HG03103 (cell line): ENCODE measurements at regions not wholly inside any gene's neighbourhood (a gene's known extent, or its start where the extent isn't known, plus 50 kb on each side); places are given as distances from the start of the nearest gene placed in this dataset.

ENCODE experiments used
- ATAC-seq: cut with Tn5 transposase; IDR thresholded peaks from one replicate; pipeline ENCODE4 v1.9.1; 2021; ENCODE audit warnings: low read depth; ENCODE audit not compliant: unreplicated experiment

DNA sequence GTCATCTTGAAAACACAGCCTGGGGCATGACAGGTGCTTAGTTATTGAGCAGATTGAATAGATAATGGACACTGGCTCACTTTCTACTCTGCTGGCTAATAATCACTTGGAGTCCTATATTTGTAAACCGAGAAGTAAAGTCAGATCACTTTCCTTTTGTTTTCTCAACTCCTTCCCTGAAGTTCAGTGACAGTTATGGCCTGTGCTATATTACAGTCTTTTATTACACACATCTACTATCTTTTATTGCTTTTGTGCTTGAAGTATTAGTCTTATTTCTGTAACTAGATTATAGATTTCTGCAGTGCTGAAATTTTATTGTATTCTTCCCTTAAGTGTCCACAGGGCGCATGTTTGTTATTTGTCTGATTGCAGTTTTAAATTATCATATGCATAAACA, 136.4 kb upstream of the TAC1 start:
- no peak for ATAC-seq

DNA sequence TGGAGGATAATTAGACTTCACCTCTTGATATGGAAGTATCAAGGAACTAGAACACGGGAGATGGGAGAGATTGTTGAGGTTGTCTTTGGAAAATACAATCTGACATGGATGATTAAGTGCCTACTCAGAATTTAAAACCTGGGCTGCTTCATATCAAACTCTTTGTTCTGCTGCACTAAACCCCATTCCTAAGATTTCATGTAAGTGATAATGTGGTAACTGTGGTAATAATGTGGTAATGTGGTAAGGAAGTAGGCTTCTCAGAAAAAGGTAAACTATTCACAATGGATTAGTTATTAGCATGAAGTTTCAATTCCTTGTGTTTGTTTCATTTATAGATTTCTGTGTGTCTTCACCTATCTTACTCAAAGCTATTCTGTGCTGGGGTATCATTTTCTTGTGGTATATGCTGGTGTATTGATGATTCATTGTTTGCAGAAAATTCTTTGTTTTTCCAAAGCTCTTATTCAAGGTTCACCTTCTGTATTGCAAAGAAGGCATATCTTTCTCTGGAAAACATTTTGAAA, 129.9 kb upstream of the TAC1 start:
- no peak for ATAC-seq

DNA sequence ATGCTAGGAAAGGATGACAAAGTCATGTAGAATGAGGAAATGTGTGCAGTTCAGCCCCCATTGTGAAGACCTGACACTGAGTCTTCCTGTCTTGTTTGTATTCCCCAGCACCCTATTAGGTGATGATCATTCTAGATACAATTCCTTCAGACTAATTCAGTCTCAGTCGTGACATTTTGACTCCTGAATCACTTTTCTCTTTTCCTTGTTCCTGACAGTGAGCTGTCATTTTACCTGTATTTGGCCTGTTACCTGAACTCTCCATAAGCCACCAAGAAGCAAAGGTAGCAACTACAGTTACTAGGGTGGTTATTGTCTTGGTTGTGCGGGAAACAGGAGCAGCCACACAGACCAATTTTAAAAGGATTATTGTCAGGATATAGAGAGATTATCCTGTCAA, 111.4 kb upstream of the TAC1 start:
- ATAC-seq: no peak

DNA sequence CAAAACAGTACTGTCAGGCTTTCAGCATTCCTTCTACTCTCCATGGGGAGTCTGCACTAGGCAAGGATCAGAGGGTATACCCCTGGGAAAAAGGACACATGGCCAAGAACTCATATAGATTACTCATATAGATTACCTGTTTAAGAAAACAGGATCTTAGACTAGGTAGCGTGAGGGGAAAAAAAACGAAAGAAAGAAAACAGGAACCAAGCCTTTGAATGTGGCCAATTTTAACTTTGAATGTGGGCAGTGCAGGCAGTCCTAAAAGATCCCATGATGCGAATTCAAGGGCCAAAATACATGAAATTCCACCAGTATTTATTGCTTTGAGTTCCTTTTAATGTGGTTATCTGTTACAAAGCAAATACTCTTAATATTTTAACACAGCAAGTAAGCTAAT, 108.6 kb upstream of the TAC1 start:
- peak; percentile 96 for ATAC-seq

DNA sequence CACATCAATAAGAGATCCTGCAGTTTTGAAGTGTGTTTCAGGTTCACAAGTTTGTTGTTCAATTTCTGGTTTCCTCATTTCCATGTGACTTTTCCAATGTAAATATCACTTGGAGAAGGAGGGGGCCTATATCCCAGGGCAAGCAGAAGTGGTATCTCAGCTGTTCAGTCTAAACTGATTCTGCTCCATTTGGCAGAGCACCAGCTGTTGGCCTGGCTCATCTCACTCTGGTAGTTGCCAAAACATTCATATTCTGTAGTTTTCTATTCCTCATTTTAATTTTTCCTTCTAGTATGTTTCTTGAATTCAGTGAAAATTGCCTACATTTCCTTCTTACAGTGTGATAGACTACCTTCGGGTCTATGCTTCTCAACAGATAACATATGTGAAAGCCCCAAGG, 101.8 kb upstream of the TAC1 start:
- ATAC-seq: no peak

DNA sequence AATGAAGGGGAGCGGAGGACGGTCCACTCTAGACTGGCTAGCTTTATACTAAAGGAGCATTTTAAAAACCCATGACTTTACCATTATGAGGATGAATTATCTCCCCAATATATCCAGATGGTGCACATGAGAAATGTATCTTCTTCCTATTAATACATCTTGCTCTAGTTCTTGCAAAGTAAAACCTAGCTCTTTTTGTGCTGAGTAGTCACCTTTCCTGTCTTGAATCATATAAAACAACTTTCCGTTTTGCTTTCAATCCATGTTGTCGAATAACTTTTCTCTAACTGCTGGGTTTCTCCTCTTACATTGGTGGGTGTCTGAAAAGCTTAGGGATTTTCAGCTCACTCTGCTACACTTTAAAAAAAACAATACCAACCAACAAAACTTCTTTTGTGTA, 96.3 kb upstream of the TAC1 start:
- ATAC-seq: no peak

DNA sequence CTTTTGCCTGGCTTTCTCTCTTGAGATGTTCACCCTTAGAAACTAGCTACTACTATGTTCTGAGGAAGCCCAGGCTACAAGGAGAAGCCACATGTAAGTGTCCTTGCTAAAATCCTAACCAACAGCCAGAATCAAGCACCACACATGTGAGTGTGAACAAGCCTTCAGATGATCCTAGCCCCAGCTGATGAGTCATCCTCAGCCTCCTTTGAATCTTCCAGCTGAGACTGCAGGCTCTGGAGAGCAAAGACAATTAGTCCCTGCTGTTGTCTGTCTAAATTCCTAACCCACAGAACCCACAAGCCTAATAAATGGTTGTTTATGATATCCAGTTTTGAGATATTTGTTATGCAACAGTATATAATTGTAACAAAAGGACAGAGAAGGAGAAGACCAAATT, 92.8 kb upstream of the TAC1 start:
- no peak for ATAC-seq

DNA sequence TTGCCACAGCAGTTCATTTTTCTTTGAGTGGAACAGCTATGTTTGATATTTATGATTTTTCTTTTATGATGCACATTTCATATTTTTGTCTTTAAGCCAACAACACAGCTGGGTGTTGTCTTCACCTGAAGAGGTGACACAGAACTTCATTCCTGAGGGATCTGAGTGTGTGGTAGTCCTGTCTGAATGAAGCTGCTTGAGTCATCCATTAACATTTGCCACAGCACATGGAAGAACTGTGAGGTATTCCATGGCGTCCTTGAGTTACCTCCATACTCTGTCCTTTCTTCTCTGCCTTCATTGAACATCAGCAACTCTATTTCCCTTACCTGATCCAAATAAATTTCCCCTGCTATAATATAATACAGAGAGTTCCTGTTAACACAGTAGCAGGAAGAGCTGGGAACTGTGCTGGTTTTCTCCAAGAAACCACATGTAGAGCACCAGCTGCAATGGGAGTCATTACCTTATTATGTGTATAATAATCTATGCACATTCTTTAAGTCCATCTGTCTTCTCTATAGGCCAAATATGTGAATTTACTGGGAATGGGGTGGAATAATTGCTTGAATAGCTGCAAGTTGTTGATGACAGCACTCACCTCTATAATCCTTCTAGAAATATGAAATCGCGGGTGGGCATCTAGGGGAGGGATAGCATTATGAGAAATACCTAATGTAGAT, 72.4 kb upstream of the TAC1 start:
- no peak for ATAC-seq

DNA sequence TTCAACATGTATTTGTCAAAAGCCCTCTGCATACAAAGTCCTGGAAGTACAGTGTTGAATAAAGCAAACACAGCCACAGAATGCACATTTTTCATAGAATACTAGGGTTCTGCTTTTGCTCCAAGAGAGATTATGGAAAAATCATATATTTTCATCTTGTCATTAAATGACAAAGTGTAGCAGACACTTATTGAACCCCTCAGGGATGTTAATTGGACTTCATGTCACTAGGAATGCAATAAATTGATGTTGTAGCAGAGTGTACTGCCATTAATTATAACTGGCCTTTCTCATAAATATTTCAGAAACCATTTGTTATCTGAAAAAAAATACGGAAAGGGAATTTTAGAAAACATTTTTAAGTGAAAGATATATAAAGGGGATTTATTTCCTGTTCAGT, 64.5 kb upstream of the TAC1 start:
- ATAC-seq: no peak

DNA sequence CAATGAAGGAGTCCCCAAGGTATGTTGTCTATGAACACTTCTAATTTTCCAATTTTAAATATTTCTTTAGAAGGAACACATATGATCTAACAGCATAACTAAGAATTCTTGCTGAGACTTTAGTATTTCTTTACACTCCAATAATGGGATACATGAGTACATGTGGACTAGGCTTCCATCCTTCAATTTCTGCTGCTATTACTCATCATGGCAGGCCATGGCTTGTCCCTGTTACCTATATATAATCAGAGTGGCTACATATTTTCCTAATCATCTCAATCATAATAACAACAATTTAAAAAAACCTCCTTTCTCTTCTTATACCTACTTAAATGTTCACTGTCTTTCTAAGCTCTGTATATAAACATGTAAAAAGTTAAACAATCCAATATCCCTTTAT, 60.3 kb upstream of the TAC1 start:
- ATAC-seq: no peak

DNA sequence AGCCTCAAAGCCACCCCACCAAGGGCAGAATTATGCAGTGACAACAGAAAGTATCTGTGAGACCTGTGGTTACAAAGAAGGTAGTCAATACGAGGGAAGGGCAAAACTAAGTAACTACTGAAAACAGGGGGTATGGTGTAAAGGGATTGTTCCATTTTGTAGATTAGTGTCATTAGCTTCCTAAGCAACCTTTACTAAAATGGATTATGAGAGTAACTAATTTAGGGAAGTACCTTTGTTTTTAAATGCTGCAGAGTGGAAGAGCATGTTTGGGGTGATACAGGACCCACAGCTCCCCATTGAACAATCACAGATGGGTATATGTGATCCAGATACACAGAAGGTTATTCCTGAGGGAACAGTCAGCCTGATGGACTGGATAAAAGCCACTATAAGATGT, 51.3 kb upstream of the TAC1 start:
- ATAC-seq: no peak
